H7 (cell line): ENCODE measurements at regions not wholly inside any gene's neighbourhood (a gene's known extent, or its start where the extent isn't known, plus 50 kb on each side); places are given as distances from the start of the nearest gene placed in this dataset.

Source experiments
- DNase-seq: peaks from one replicate; pipeline ENCODE4 v3.0.0; 2012
- H3K27me3 ChIP-seq: 2 replicates; pipeline ENCODE4 v1.6.0; 2011; ENCODE audit warnings: mild to moderate bottlenecking, low read length; ENCODE audit not compliant: control insufficient read depth, insufficient read depth
- H3K36me3 ChIP-seq: replicated peaks from 2 replicates; pipeline ENCODE4 v1.5.1; 2011; ENCODE audit warnings: low read length; ENCODE audit not compliant: control insufficient read depth, insufficient read depth
- H3K4me3 ChIP-seq: 2 replicates; pipeline ENCODE4 v1.5.1; 2011; ENCODE audit warnings: low read depth, mild to moderate bottlenecking, control low read depth, low read length, moderate library complexity; ENCODE audit not compliant: insufficient read depth

GRCh38 chr10:26914898-26915297 lies 54.1 kb upstream of the ABI1 start:
- DNase-seq, result no peak
- Histone ChIP-seq H3K27me3 (no peaks in the 10 kb centered on the region), H3K4me3 (no peak overlapping the region), H3K36me3 (no peaks in the 10 kb centered on the region)

- Histone ChIP-seq H3K36me3 (no peaks in the 10 kb centered on the region), H3K27me3 (no peaks in the 10 kb centered on the region), H3K4me3 (no peak overlapping the region)
- DNase-seq, result no peak
These were observed 51.2 kb upstream of the ABI1 start for GRCh38 chr10:26911811-26912461.
